Trophoblast cell (in vitro differentiated cells and primary cell): ENCODE measurements at regions not wholly inside any gene's neighbourhood (a gene's known extent, or its start where the extent isn't known, plus 50 kb on each side); places are given as distances from the start of the nearest gene placed in this dataset.

ENCODE experiments used
- DNase-seq, 2 donors: peaks; one replicate each; pipeline ENCODE4 v3.0.0-alpha.2; 2016
- H2AFZ ChIP-seq: 2 replicates; pipeline ENCODE4 v1.6.1; 2013; ENCODE audit warnings: low read length, moderate library complexity, mild to moderate bottlenecking; ENCODE audit not compliant: insufficient read depth, poor library complexity
- H2AK5ac ChIP-seq: 2 replicates; pipeline ENCODE4 v1.6.1; 2013; ENCODE audit warnings: mild to moderate bottlenecking, low read length
- H2BK120ac ChIP-seq: 2 replicates; pipeline ENCODE4 v1.6.1; 2013; ENCODE audit warnings: low read length, mild to moderate bottlenecking, moderate library complexity; ENCODE audit not compliant: insufficient read depth, poor library complexity
- H2BK12ac ChIP-seq: 2 replicates; pipeline ENCODE4 v1.6.1; 2013; ENCODE audit warnings: mild to moderate bottlenecking, low read length, moderate library complexity
- H2BK5ac ChIP-seq: 2 replicates; pipeline ENCODE4 v1.6.1; 2013; ENCODE audit warnings: low read length, low read depth, moderate library complexity, mild to moderate bottlenecking; ENCODE audit not compliant: poor library complexity
- H3K14ac ChIP-seq: 2 replicates; pipeline ENCODE4 v1.6.1; 2013; ENCODE audit warnings: mild to moderate bottlenecking, low read length
- H3K18ac ChIP-seq: 2 replicates; pipeline ENCODE4 v1.6.1; 2013; ENCODE audit warnings: mild to moderate bottlenecking, low read length
- H3K23ac ChIP-seq: 2 replicates; pipeline ENCODE4 v1.6.1; 2013; ENCODE audit warnings: low read length
- H3K27ac ChIP-seq: 2 replicates; pipeline ENCODE4 v1.5.1; 2013; ENCODE audit warnings: low read depth, mild to moderate bottlenecking, inconsistent platforms, low read length, moderate library complexity
- H3K27me3 ChIP-seq: 2 replicates; pipeline ENCODE4 v1.6.1; 2013; ENCODE audit warnings: inconsistent platforms, mild to moderate bottlenecking, low read length, moderate library complexity; ENCODE audit not compliant: insufficient read depth
- H3K36me3 ChIP-seq, 2 experiments: 1 replicate in 1 of 2; 2 replicates in 1 of 2; pipeline ENCODE4 v1.6.1; 2013; ENCODE audit warnings: low read length in 2 of 2, mild to moderate bottlenecking in 2 of 2, moderate library complexity in 1 of 2; ENCODE audit not compliant: insufficient read depth in 2 of 2, control insufficient read depth in 1 of 2
- H3K4ac ChIP-seq: 2 replicates; pipeline ENCODE4 v1.6.1; 2013; ENCODE audit warnings: low read depth, mild to moderate bottlenecking, low read length, moderate library complexity
- H3K4me1 ChIP-seq, 2 experiments: 1 replicate in 1 of 2; 2 replicates in 1 of 2; pipeline ENCODE4 v1.6.1; 2013; ENCODE audit warnings: low read length in 2 of 2, mild to moderate bottlenecking in 2 of 2, moderate library complexity in 1 of 2; ENCODE audit not compliant: insufficient read depth in 2 of 2, control insufficient read depth in 1 of 2
- H3K4me2 ChIP-seq: 2 replicates; pipeline ENCODE4 v1.6.1; 2013; ENCODE audit warnings: inconsistent platforms, mild to moderate bottlenecking, low read length, moderate library complexity
- H3K4me3 ChIP-seq: 2 replicates; pipeline ENCODE4 v1.5.1; 2013; ENCODE audit warnings: mild to moderate bottlenecking, low read depth, low read length, inconsistent platforms
- H3K79me1 ChIP-seq: one replicate; pipeline ENCODE4 v1.6.1; 2013; ENCODE audit warnings: low read length
- H3K79me2 ChIP-seq: 2 replicates; pipeline ENCODE4 v1.6.1; 2013; ENCODE audit warnings: low read length, mild to moderate bottlenecking; ENCODE audit not compliant: control insufficient read depth, insufficient read depth, poor library complexity
- H3K9ac ChIP-seq: 2 replicates; pipeline ENCODE4 v1.6.1; 2013; ENCODE audit warnings: mild to moderate bottlenecking, low read length
- H3K9me3 ChIP-seq: 2 replicates; pipeline ENCODE4 v1.6.1; 2013; ENCODE audit warnings: low read depth, mild to moderate bottlenecking, control low read depth, inconsistent platforms, low read length; ENCODE audit not compliant: insufficient read depth
- H4K12ac ChIP-seq: 2 replicates; pipeline ENCODE4 v1.6.1; 2013; ENCODE audit warnings: low read depth, mild to moderate bottlenecking, low read length, moderate library complexity
- H4K8ac ChIP-seq: 2 replicates; pipeline ENCODE4 v1.6.1; 2013; ENCODE audit warnings: low read depth, mild to moderate bottlenecking, low read length, moderate library complexity
- H4K91ac ChIP-seq: one replicate; pipeline ENCODE4 v1.6.1; 2013; ENCODE audit warnings: low read depth, mild to moderate bottlenecking, low read length, moderate library complexity
- WGBS: extraction: QIAGEN DNeasy Blood & Tissue Kit; methylation state at CpG from one replicate; pipeline ENCODE4 v1.1.7; 2013; ENCODE audit warnings: missing lambda C conversion rate; ENCODE audit not compliant: insufficient read length, insufficient coverage; ENCODE audit errors: extremely low coverage; 5-methylcytosine and 5-hydroxymethylcytosine counted together

- Histone ChIP-seq H4K91ac (no peak overlapping the region), H3K36me3 (no peaks in the 10 kb centered on the region), H3K4me3 (no peak overlapping the region), H3K23ac (no peak overlapping the region), H2BK5ac (peak overlapping the region; percentile 52), H3K18ac (no peak overlapping the region), H2BK120ac (no peak overlapping the region), H3K4ac (no peak overlapping the region), H3K79me2 (no peaks in the 10 kb centered on the region), H4K12ac (no peak overlapping the region), H2AK5ac (no peak overlapping the region), H3K4me1 (peaks cover 0 to 3% of the 10 kb centered on the region in 2 experiments), H3K4me2 (peak overlapping the region; percentile 2), H2AFZ (no peak overlapping the region), H2BK12ac (no peak overlapping the region), H4K8ac (no peak overlapping the region), H3K9me3 (no peaks in the 10 kb centered on the region), H3K79me1 (peaks cover 2% of the 10 kb centered on the region), H3K9ac (no peak overlapping the region), H3K14ac (no peak overlapping the region), H3K27ac (peak overlapping the region; percentile 56), H3K27me3 (no peaks in the 10 kb centered on the region)
- DNase-seq = no peak
- no CpG with 5 or more reads among the region's 3 CpGs for WGBS
These were observed 875.2 kb downstream of the FLRT2 start for GRCh38 chr14:86404989-86405649.

GRCh38 chr14:86404425-86404824, 874.5 kb downstream of the FLRT2 start:
- H3K27ac ChIP-seq = no peak overlapping the region

GRCh38 chr14:86402545-86402944, 872.6 kb downstream of the FLRT2 start:
- Histone ChIP-seq H2AFZ (no peak overlapping the region), H3K4ac (no peak overlapping the region), H3K9me3 (no peaks in the 10 kb centered on the region), H3K4me2 (no peak overlapping the region), H3K14ac (no peak overlapping the region), H3K79me2 (no peaks in the 10 kb centered on the region), H2BK5ac (no peak overlapping the region), H3K4me3 (no peak overlapping the region), H2AK5ac (no peak overlapping the region), H2BK120ac (no peak overlapping the region), H3K4me1 (peaks cover 0 to 3% of the 10 kb centered on the region in 2 experiments), H4K12ac (no peak overlapping the region), H3K27me3 (no peaks in the 10 kb centered on the region), H3K23ac (no peak overlapping the region), H4K8ac (no peak overlapping the region), H3K36me3 (no peaks in the 10 kb centered on the region), H3K79me1 (peaks cover 2% of the 10 kb centered on the region), H3K18ac (no peak overlapping the region), H4K91ac (no peak overlapping the region), H3K9ac (no peak overlapping the region), H2BK12ac (no peak overlapping the region), H3K27ac (no peak overlapping the region)
- no peak for DNase-seq
- no CpG with 5 or more reads among the region's 1 CpG for WGBS

More at GRCh38 chr14:86404425-86404824, 874.5 kb downstream of the FLRT2 start:
- peak in 1 of 2 donors; percentile 37 for DNase-seq
- H4K8ac ChIP-seq = no peak overlapping the region
- H3K14ac ChIP-seq = no peak overlapping the region
- H3K79me2 ChIP-seq = no peaks in the 10 kb centered on the region
- H2BK5ac ChIP-seq = no peak overlapping the region
- no peaks in the 10 kb centered on the region for H3K27me3 ChIP-seq
- H3K79me1 ChIP-seq = peaks cover 2% of the 10 kb centered on the region
- WGBS = no CpG with 5 or more reads among the region's 2 CpGs
- H3K18ac ChIP-seq = no peak overlapping the region
- H4K12ac ChIP-seq = no peak overlapping the region
- no peak overlapping the region for H3K4me2 ChIP-seq
- no peak overlapping the region for H2BK120ac ChIP-seq
- no peak overlapping the region for H2BK12ac ChIP-seq
- H3K23ac ChIP-seq = no peak overlapping the region
- no peak overlapping the region for H2AFZ ChIP-seq
- H3K9ac ChIP-seq = no peak overlapping the region
- H3K4me3 ChIP-seq = no peak overlapping the region
- no peaks in the 10 kb centered on the region for H3K9me3 ChIP-seq
- no peaks in the 10 kb centered on the region for H3K36me3 ChIP-seq
- H4K91ac ChIP-seq = no peak overlapping the region
- H3K4ac ChIP-seq = no peak overlapping the region
- H2AK5ac ChIP-seq = no peak overlapping the region
- H3K4me1 ChIP-seq = peaks cover 0 to 3% of the 10 kb centered on the region in 2 experiments

GRCh38 chr14:86391085-86391484, 861.1 kb downstream of the FLRT2 start:
- H3K18ac ChIP-seq = no peak overlapping the region
- no peak overlapping the region for H3K27ac ChIP-seq
- H2BK5ac ChIP-seq = no peak overlapping the region
- H3K79me2 ChIP-seq = no peaks in the 10 kb centered on the region
- WGBS = no CpG with 5 or more reads among the region's 6 CpGs
- H4K12ac ChIP-seq = no peak overlapping the region
- no peak overlapping the region for H3K4me2 ChIP-seq
- H4K8ac ChIP-seq = no peak overlapping the region
- H4K91ac ChIP-seq = no peak overlapping the region
- H2BK120ac ChIP-seq = no peak overlapping the region
- H3K23ac ChIP-seq = no peak overlapping the region
- no peaks in the 10 kb centered on the region for H3K79me1 ChIP-seq
- H3K4ac ChIP-seq = no peak overlapping the region
- H3K9ac ChIP-seq = no peak overlapping the region
- H3K36me3 ChIP-seq = no peaks in the 10 kb centered on the region
- H3K27me3 ChIP-seq = no peaks in the 10 kb centered on the region
- no peaks in the 10 kb centered on the region for H3K4me1 ChIP-seq
- peaks cover 11% of the 10 kb centered on the region for H3K9me3 ChIP-seq
- no peak overlapping the region for H2AFZ ChIP-seq
- H3K4me3 ChIP-seq = no peak overlapping the region
- no peak for DNase-seq
- no peak overlapping the region for H2AK5ac ChIP-seq
- H3K14ac ChIP-seq = no peak overlapping the region
- H2BK12ac ChIP-seq = no peak overlapping the region
